Panc1 (cell line): ENCODE measurements at regions not wholly inside any gene's neighbourhood (a gene's known extent, or its start where the extent isn't known, plus 50 kb on each side); places are given as distances from the start of the nearest gene placed in this dataset.

ENCODE experiments used
- ATAC-seq: fragments of 200-7000 bp; cut with Tn5 transposase; 2 replicates; pipeline ENCODE4 v1.9.1; 2020; ENCODE audit warnings: mild to moderate bottlenecking, moderate library complexity
- BruUV-seq: library from RNA; stranded (reverse); fragments of 400-500 nt; replicated peaks from 2 replicates; lab custom pipeline; 2021; lab: Mats Ljungman, UMichigan
- CTCF ChIA-PET: fragments of 300-600 bp; sonication (Branson Sonifier 250); formaldehyde crosslinking; loops from one replicate; lab custom pipeline; 2022; ENCODE audit warnings: antibody characterized with exemption; lab: Charles Lee
- POLR2A ChIA-PET: fragments of 300-600 bp; sonication (Branson Sonifier 250); formaldehyde crosslinking; loops from one replicate; lab custom pipeline; 2022; ENCODE audit warnings: antibody characterized with exemption; lab: Charles Lee
- DNase-seq: peaks from one replicate; pipeline ENCODE4 v3.0.0-alpha.2; 2010; ENCODE audit warnings: low read depth, low spot score
- H3K27ac ChIP-seq: 2 replicates; pipeline ENCODE4 v1.5.1; 2011; ENCODE audit warnings: mild to moderate bottlenecking, low read length, inconsistent platforms
- H3K27me3 ChIP-seq: fragments of 200-500 bp; sonication (Bioruptor generic); 2 replicates; pipeline ENCODE4 v1.6.0; 2014; ENCODE audit warnings: low read length, inconsistent platforms; ENCODE audit not compliant: control insufficient read depth, insufficient read depth
- H3K36me3 ChIP-seq: fragments of 200-500 bp; sonication (Bioruptor generic); 2 replicates; pipeline ENCODE4 v1.5.1; 2014; ENCODE audit warnings: inconsistent platforms, mild to moderate bottlenecking, low read length, moderate library complexity; ENCODE audit not compliant: control insufficient read depth, insufficient read depth
- H3K4me1 ChIP-seq: 2 replicates; pipeline ENCODE4 v1.5.1; 2011; ENCODE audit warnings: inconsistent platforms, mild to moderate bottlenecking, low read length, moderate library complexity; ENCODE audit not compliant: control insufficient read depth, insufficient read depth
- H3K4me3 ChIP-seq, 2 experiments: 2 replicates each; pipeline ENCODE4 v1.5.1; 2011 to 2012; ENCODE audit warnings: low read depth in 2 of 2, low read length in 2 of 2, mild to moderate bottlenecking in 2 of 2, inconsistent platforms in 1 of 2, moderate library complexity in 1 of 2
- H3K9me3 ChIP-seq: fragments of 200-500 bp; sonication (Bioruptor generic); 2 replicates; pipeline ENCODE4 v1.5.1; 2014; ENCODE audit warnings: low read depth, mild to moderate bottlenecking, inconsistent platforms, low read length, moderate library complexity; ENCODE audit not compliant: control insufficient read depth, insufficient read depth
- POLR2AphosphoS5 ChIP-seq: IDR thresholded peaks from 2 replicates; pipeline ENCODE4 v1.6.1; 2012; ENCODE audit warnings: mild to moderate bottlenecking, low read depth, low read length, moderate library complexity
- SIN3A ChIP-seq: IDR thresholded peaks from 2 replicates; pipeline ENCODE4 v1.6.1; 2012; ENCODE audit warnings: low read depth, mild to moderate bottlenecking, low read length, moderate library complexity, borderline replicate concordance; ENCODE audit not compliant: insufficient read depth
- TCF7L2 ChIP-seq: IDR thresholded peaks from 2 replicates; pipeline ENCODE4 v1.6.1; 2011; ENCODE audit warnings: mild to moderate bottlenecking, low read depth, low read length, inconsistent platforms
- in situ Hi-C: cut with HindIII; loops from 2 replicates; pipeline ENCODE4 v1.10.0; 2016; ENCODE audit warnings: low sequenced_read_pairs, low pct_unique_long_range_greater_than_20kb
- intact Hi-C: fragments of 100-400 bp; cut with micrococcal nuclease; formaldehyde crosslinking; loops from one replicate; pipeline ENCODE4 v1.10.0; 2022; ENCODE audit not compliant: unreplicated experiment
- TF ChIP-seq, protein P1 (sequence below), 2 experiments: IDR thresholded peaks; 2 replicates each; pipeline ENCODE4 v1.6.1; 2011 to 2012; ENCODE audit warnings: low read depth in 2 of 2, control low read depth in 1 of 2, low read length in 1 of 2, mild to moderate bottlenecking in 1 of 2, moderate library complexity in 1 of 2; ENCODE audit not compliant: insufficient read depth in 1 of 2
- TF ChIP-seq, protein P2 (sequence below): fragments of 450-650 bp; IDR thresholded peaks from 2 replicates; pipeline ENCODE4 v1.5.1; 2017; ENCODE audit warnings: mild to moderate bottlenecking

GRCh38 chr15:62922514-62922913, 120.0 kb upstream of the TPM1 start:
- ChIA-PET POLR2A (no interaction called here), CTCF (no interaction called here)
- Histone ChIP-seq H3K27ac (no peak overlapping the region; the same call in 1 of the 2 replicates), H3K4me3 (no peak overlapping the region), H3K9me3 (no peaks in the 10 kb centered on the region), H3K36me3 (no peaks in the 10 kb centered on the region), H3K27me3 (no peaks in the 10 kb centered on the region), H3K4me1 (no peaks in the 10 kb centered on the region)
- in situ Hi-C loops = no loop called here
- DNase-seq (no peak), ATAC-seq (no peak)
- BruUV-seq = no TSS peak
- intact Hi-C loops = no loop called here
- TF ChIP-seq POLR2AphosphoS5 = no peak
- TF ChIP-seq SIN3A = no peak
- TF ChIP-seq, protein P1, sequence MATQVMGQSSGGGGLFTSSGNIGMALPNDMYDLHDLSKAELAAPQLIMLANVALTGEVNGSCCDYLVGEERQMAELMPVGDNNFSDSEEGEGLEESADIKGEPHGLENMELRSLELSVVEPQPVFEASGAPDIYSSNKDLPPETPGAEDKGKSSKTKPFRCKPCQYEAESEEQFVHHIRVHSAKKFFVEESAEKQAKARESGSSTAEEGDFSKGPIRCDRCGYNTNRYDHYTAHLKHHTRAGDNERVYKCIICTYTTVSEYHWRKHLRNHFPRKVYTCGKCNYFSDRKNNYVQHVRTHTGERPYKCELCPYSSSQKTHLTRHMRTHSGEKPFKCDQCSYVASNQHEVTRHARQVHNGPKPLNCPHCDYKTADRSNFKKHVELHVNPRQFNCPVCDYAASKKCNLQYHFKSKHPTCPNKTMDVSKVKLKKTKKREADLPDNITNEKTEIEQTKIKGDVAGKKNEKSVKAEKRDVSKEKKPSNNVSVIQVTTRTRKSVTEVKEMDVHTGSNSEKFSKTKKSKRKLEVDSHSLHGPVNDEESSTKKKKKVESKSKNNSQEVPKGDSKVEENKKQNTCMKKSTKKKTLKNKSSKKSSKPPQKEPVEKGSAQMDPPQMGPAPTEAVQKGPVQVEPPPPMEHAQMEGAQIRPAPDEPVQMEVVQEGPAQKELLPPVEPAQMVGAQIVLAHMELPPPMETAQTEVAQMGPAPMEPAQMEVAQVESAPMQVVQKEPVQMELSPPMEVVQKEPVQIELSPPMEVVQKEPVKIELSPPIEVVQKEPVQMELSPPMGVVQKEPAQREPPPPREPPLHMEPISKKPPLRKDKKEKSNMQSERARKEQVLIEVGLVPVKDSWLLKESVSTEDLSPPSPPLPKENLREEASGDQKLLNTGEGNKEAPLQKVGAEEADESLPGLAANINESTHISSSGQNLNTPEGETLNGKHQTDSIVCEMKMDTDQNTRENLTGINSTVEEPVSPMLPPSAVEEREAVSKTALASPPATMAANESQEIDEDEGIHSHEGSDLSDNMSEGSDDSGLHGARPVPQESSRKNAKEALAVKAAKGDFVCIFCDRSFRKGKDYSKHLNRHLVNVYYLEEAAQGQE (IDR thresholded peaks at IDR 0.05; ENCODE audit: insufficient read depth in 1 of 2, low read depth in 2 of 2, low read length in 1 of 2) = no peak
- TF ChIP-seq, protein P2, sequence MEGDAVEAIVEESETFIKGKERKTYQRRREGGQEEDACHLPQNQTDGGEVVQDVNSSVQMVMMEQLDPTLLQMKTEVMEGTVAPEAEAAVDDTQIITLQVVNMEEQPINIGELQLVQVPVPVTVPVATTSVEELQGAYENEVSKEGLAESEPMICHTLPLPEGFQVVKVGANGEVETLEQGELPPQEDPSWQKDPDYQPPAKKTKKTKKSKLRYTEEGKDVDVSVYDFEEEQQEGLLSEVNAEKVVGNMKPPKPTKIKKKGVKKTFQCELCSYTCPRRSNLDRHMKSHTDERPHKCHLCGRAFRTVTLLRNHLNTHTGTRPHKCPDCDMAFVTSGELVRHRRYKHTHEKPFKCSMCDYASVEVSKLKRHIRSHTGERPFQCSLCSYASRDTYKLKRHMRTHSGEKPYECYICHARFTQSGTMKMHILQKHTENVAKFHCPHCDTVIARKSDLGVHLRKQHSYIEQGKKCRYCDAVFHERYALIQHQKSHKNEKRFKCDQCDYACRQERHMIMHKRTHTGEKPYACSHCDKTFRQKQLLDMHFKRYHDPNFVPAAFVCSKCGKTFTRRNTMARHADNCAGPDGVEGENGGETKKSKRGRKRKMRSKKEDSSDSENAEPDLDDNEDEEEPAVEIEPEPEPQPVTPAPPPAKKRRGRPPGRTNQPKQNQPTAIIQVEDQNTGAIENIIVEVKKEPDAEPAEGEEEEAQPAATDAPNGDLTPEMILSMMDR = no peak
- no peak for TF ChIP-seq TCF7L2

DNA sequence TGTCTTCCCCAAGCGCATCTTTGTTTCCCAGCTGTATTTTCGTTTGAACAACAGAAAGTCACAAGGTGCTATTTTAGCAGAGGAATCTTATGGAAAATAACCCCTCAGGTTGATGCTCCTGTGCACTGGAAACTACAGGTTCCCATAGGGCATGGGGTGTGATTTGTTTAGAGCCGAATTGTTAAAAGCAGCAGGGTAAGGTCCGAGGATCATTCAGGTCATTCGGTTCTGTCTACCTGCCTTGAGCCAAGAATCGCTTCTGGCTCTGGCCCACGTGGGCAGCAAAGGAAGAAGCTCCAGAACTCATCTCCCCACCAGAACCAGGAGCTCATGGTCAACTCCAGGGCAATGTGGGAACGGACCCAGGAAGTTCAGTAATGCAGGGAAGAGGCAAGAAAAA, 116.7 kb upstream of the TPM1 start:
- intact Hi-C loops = no loop called here

More for the DNA sequence above, 116.7 kb upstream of the TPM1 start:
- BruUV-seq = no TSS peak
- Histone ChIP-seq H3K9me3 (no peaks in the 10 kb centered on the region), H3K27ac (no peak overlapping the region), H3K27me3 (no peaks in the 10 kb centered on the region), H3K4me1 (peaks cover 11% of the 10 kb centered on the region), H3K36me3 (no peaks in the 10 kb centered on the region), H3K4me3 (no peak overlapping the region)
- ATAC-seq (no peak), DNase-seq (no peak)
- ChIA-PET POLR2A (no interaction called here), CTCF (no interaction called here)
- in situ Hi-C loops = no loop called here
- no peak for TF ChIP-seq POLR2AphosphoS5
- TF ChIP-seq SIN3A = no peak
- TF ChIP-seq, protein P2 = no peak
- TF ChIP-seq, protein P1 (IDR thresholded peaks at IDR 0.05; ENCODE audit: insufficient read depth in 1 of 2, low read depth in 2 of 2, low read length in 1 of 2) = no peak
- no peak for TF ChIP-seq TCF7L2
